Activated CD4-positive, alpha-beta T cell treated with anti-CD3 and anti-CD28 coated beads, Interleukin-2, amount 10 ng/mL, durations not matched to agents 24 days and 14 days (primary cell): ENCODE measurements at regions not wholly inside any gene's neighbourhood (a gene's known extent, or its start where the extent isn't known, plus 50 kb on each side); places are given as distances from the start of the nearest gene placed in this dataset.

Experiments used
- DNase-seq: peaks from one replicate; pipeline ENCODE4 v3.0.0; 2022
- H3K27ac Mint-ChIP-seq: one replicate; pipeline ENCODE4 v1.8.0; 2022; ENCODE audit warnings: mild to moderate bottlenecking, mixed read lengths
- H3K27me3 Mint-ChIP-seq: one replicate; pipeline ENCODE4 v1.8.0; 2022; ENCODE audit warnings: mixed read lengths
- H3K36me3 Mint-ChIP-seq: one replicate; pipeline ENCODE4 v1.8.0; 2022; ENCODE audit warnings: low read depth, mild to moderate bottlenecking, mixed read lengths
- H3K4me1 Mint-ChIP-seq: one replicate; pipeline ENCODE4 v1.8.0; 2021; ENCODE audit warnings: mixed read lengths
- H3K4me3 Mint-ChIP-seq: one replicate; pipeline ENCODE4 v1.8.0; 2022; ENCODE audit warnings: mild to moderate bottlenecking, moderate library complexity, mixed read lengths
- H3K9me3 Mint-ChIP-seq: one replicate; pipeline ENCODE4 v1.8.0; 2021; ENCODE audit warnings: mixed read lengths
- intact Hi-C: fragments of 100-400 bp; cut with micrococcal nuclease; formaldehyde crosslinking; loops from one replicate; pipeline ENCODE4 v1.15.1; 2023

DNA sequence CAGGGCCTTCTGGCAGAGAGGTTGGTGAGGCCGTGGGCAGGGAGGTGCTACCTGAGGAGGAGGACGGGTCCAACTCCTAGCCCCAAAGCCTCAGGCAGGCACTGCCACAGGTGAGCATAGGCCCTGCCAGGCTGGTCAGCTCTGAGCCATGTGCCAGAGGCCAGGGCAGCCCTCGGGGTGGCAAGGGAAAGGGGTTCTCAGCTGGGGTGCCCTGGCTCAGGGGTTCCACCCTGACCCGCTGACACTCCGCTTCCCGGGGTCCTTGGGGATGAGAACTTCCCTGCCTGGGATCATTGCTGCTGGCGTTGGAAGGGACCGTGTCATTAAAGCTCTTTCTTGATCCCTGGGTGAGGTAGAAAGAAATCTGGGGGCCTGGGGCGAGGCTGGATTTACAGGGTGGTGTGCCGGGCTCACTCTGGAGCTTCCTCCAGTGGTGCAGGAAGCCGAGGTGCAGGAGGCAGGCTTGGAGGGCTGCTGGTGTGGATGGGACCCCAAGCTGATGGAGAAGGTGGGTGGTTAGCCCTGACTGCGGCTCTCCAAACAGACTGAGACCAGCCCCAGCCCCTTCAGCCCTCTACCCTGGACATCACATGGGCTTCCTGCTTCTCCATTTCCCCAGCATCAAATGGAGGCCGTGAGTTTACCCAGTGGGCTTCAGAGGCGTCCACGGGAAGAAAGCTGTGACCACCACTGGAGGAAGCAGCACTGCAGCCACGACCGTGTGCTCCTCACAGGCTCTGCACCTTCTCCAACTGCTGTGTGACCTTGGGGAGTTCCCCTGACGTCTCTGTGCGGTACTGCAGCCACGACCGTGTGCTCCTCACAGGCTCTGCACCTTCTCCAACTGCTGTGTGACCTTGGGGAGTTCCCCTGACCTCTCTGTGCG is 295.2 kb downstream of the NDUFA10 start:
- DNase-seq, result no peak
- no peaks in the 10 kb centered on the region for H3K27me3 Mint-ChIP-seq
- intact Hi-C loops, result no loop called here
- H3K36me3 Mint-ChIP-seq, result no peaks in the 10 kb centered on the region
- H3K4me3 Mint-ChIP-seq, result no peak overlapping the region
- no peaks in the 10 kb centered on the region for H3K9me3 Mint-ChIP-seq
- H3K4me1 Mint-ChIP-seq, result peaks cover 4% of the 10 kb centered on the region
- H3K27ac Mint-ChIP-seq, result no peak overlapping the region

DNA sequence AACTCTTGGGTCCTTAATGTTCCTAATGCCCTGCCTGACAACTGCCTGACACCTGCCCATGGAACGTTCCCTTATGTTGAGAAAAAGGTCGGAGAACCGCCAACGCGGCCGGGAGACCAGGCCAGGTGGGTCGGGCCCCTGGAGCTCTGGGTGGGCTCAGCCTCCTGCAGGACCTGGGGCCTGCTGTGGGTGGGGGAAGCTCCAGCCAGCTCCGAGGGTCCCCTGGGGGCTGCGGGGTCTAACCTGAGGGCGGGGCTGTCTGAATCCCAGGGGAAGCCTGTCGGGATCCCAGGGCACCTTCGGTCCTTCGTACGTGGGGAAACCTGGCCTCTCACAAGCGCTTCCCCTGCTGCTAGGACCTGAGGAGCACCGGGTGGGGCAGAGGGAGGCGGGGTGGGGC is 296.0 kb downstream of the NDUFA10 start:
- Mint-ChIP-seq H3K9me3 (no peaks in the 10 kb centered on the region), H3K27ac (no peak overlapping the region), H3K27me3 (no peaks in the 10 kb centered on the region), H3K4me1 (peaks cover 4% of the 10 kb centered on the region), H3K4me3 (no peak overlapping the region), H3K36me3 (no peaks in the 10 kb centered on the region)
- intact Hi-C loops, result no loop called here
- no peak for DNase-seq

DNA sequence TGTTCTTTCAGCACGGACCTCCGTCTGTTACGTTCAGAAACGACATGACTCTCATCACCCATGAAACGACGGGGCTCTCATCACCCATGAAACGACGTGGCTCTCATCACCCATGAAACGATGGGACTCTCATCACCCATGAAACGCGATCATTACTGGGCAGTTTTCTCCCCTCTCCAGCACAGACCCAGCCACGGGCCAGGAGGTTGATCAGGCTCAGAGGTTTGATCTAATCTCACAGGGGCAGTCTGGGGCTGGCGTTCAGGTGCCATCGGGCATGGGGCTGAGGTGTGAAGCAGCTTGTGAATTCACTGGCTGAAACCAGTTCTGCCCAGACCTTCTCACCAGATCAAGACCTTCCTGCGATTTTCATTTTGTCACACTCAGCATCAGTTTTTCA is 296.4 kb downstream of the NDUFA10 start:
- Mint-ChIP-seq H3K27ac (no peak overlapping the region), H3K27me3 (no peaks in the 10 kb centered on the region), H3K4me3 (no peak overlapping the region), H3K4me1 (peaks cover 4% of the 10 kb centered on the region), H3K9me3 (no peaks in the 10 kb centered on the region), H3K36me3 (no peaks in the 10 kb centered on the region)
- DNase-seq, result no peak
- intact Hi-C loops, result no loop called here

DNA sequence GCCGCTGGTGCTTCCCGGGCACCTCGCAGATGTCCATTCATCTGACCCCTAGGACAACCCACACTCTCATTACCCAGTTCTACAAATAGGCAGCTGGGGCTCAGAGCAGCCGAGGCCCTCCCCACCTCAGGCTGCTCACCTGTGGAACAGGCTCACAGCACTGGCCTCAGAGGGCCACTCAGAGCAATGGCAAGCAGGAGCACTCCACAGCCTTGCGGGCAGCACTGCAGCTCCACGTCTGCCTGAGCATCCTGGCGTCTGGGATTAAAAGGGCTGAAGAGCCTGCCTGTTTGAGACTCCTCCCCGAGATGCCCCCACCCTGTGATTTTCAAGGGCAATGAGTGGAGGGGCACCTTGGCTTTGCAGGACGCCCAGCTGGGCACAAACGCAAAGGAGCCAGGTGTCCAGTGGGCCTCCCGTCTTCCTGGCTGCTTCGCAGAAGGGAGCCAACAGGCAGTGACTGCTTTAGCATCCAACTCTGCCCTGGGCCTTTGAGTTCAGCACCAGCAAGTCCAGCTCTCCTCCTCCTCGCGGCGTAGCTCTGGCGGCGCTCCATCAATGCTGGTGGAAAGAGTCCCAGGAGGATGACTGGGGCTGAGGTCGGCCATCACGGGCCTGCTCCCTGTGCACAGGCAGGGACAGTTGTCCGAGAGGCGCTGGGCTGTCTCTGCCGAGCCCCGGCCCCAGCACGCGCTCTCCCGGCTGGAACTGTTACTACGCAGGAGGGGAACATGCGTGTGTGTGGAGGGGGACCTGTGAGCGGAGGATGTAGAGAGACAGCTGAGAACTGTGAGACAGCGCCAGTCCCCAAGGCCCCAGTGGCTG is 297.2 kb downstream of the NDUFA10 start:
- DNase-seq, result no peak
- no peaks in the 10 kb centered on the region for H3K36me3 Mint-ChIP-seq
- H3K4me3 Mint-ChIP-seq, result no peak overlapping the region
- H3K27ac Mint-ChIP-seq, result no peak overlapping the region
- H3K27me3 Mint-ChIP-seq, result no peaks in the 10 kb centered on the region
- H3K9me3 Mint-ChIP-seq, result no peaks in the 10 kb centered on the region
- intact Hi-C loops, result no loop called here
- H3K4me1 Mint-ChIP-seq, result peaks cover 4% of the 10 kb centered on the region

DNA sequence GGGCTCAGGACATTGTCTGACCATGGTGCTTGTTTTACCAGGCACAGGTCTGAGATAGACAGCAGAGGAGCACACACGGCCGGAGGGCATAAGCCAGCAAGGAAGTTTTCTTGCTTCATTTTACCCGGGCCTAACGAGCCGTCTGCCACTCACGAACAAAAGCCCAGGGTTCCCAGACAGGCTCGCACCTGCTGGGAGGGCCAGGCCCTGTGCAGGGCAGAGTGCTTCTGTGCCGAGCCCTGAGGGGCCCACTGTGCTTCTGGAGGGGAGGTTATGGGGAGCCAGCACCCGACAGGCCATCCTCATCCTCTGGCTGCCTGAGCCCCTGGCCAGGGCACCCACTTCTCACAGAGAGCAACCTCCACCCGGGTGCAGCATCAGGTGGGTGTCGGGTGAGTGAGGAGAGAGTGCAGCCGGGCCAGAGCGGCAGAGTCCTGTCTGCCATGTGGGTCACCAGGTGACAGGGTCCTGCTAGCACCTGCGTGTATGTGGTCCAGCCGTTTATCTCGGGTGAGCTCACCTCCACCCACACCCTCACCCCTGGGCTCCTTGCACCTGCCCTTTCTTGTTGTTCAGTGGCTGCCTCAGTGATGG is 297.9 kb downstream of the NDUFA10 start:
- H3K27me3 Mint-ChIP-seq, result no peaks in the 10 kb centered on the region
- no peak for DNase-seq
- intact Hi-C loops, result no loop called here
- H3K36me3 Mint-ChIP-seq, result no peaks in the 10 kb centered on the region
- peaks cover 4% of the 10 kb centered on the region for H3K4me1 Mint-ChIP-seq
- no peak overlapping the region for H3K4me3 Mint-ChIP-seq
- H3K9me3 Mint-ChIP-seq, result no peaks in the 10 kb centered on the region
- H3K27ac Mint-ChIP-seq, result no peak overlapping the region

DNA sequence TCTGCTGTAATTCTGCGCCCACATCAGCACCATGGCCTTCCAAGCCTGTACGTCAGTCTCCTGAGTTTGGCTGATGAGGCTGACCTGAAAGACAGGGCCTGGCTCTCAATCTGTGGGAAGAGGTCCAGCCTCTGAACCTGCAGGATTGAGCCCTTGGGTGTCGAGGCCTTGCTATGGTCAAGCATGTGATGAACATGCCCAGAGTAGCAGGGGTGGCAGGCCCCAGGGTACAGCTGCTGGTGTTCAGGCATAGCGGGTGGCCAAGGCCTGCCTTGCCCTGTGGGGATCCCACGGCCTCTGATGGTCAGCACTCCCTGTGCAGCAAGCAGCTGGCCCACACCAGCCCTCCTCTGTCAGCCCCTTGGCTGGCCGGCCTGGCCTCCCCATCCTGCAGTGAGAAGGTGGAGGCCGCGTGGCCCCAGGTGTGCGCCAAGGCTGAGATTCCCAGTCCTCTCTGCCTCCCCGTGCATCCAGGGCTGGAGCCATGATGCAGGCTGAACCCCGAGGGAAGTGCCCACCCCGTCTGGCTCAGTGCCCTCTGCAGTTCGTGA is 298.4 kb downstream of the NDUFA10 start:
- no peak overlapping the region for H3K4me3 Mint-ChIP-seq

DNA sequence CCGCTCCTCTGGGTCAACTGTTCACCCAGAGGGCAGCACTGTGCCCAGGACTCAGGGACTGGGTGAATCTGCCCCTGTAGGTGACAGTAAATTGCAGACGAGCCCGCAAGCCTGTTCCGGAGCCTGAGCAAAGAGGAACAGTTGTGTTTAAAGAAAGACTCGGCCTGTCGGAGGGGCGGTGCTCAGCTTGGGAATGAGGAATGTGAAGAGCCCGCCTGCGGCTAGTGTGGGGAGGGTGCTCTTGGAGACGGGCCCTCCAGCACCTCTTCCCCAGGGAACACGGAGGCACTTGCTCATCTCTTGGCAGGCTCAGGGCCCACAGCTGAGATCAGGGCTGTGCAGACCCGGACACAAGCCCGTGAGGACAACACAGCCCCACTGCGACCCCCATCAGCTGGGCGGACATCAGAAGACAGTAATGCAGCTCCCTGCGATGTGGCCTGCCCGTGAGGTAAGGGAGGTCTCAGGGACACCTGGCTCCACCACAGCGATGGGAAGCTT is 299.0 kb downstream of the NDUFA10 start:
- Mint-ChIP-seq H3K4me1 (peaks cover 4% of the 10 kb centered on the region), H3K27ac (no peak overlapping the region), H3K27me3 (no peaks in the 10 kb centered on the region), H3K9me3 (no peaks in the 10 kb centered on the region), H3K36me3 (no peaks in the 10 kb centered on the region), H3K4me3 (no peak overlapping the region)
- intact Hi-C loops, result no loop called here
- DNase-seq, result no peak

More for the DNA sequence above, 298.4 kb downstream of the NDUFA10 start:
- H3K27ac Mint-ChIP-seq, result no peak overlapping the region
- H3K36me3 Mint-ChIP-seq, result no peaks in the 10 kb centered on the region
- no peaks in the 10 kb centered on the region for H3K9me3 Mint-ChIP-seq
- peaks cover 4% of the 10 kb centered on the region for H3K4me1 Mint-ChIP-seq
- intact Hi-C loops, result no loop called here
- DNase-seq, result no peak
- no peaks in the 10 kb centered on the region for H3K27me3 Mint-ChIP-seq

DNA sequence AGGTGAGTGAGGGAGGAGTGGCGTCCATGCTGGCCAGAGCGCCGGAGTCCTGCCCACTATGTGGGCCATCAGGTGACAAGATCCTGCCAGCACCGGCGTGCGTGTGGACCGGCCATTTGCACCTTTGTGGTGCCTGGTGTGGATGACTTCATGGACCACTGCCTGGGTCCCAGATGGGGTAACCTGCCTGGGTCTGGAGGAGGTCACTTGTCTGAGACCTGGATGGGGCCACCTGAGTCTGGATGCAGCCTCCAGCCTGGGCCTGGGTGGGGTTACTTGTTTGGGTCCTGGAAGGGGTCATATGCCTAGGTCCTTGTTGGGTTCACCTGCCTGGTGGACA is 299.6 kb downstream of the NDUFA10 start:
- Mint-ChIP-seq H3K36me3 (no peaks in the 10 kb centered on the region), H3K27ac (no peak overlapping the region), H3K27me3 (no peaks in the 10 kb centered on the region), H3K4me3 (no peak overlapping the region), H3K9me3 (no peaks in the 10 kb centered on the region), H3K4me1 (peaks cover 2% of the 10 kb centered on the region)
- no peak for DNase-seq
- intact Hi-C loops, result no loop called here

DNA sequence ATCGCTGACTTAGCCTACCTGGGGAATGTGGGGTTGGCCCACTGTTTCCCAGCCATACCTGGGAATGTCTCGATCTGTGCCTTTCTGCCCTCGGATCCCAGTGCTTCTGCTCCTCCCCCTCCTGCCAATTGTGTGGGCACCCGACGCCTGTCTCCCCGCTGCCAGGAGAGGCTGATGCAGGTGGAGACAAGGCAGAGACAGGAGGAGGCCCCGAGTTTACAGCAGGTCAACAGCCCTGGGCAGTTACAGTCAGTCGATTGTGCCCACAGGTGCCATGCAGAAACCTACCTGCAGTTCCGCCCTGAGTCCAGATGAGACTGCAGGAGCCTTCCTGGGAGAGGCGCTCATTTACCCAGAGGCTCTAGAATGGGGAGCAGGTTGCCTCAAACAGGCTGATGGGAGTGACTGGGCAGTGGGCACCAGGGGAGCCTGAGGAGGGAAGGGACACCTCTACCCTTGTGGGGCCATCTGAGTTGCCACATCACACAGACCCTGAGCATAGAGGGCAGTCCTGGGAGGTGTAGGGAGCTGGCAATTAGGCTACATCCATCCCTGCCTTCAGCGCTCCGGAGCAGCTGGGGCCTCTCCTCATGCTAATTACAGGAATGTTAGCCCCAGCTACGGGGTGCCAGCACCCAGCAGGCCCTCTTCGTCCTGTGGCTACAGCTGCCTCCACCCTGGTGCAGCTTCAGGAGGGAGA is 300.1 kb downstream of the NDUFA10 start:
- Mint-ChIP-seq H3K27me3 (no peaks in the 10 kb centered on the region), H3K36me3 (no peaks in the 10 kb centered on the region), H3K9me3 (no peaks in the 10 kb centered on the region), H3K4me1 (no peaks in the 10 kb centered on the region), H3K4me3 (no peak overlapping the region), H3K27ac (no peak overlapping the region)
- intact Hi-C loops, result no loop called here
- no peak for DNase-seq

DNA sequence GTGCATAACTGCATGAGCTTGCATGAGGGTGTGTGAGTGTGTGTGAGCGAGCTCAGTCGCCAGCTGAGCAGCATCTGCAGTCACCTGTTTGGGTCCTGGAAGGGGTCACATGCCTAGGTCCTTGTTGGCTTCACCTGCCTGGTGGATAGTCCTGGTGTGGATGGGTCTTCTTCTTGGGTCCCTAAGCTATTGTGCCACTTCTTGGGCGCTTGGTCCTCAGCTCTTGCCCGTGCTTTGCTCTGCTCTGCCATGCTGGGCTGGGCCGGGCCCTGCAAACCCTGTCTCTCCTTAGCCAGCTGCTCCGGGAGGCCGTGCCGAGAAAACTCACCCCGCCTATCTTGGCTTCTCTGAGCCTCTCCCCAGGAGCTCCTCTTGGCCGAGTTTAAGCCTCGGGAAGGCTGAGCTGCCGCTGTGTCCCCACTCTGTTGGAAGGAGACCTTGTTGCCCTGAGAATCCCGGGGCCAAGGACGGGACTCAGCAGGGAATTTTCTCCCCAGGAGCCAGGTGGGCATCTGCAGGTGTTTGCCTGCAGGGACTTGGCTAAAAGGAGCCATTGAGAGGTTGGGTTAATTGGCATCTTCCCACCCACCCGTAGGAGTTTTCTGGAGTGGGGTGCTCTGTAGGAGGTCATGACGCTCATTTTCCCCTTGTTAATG is 300.8 kb downstream of the NDUFA10 start:
- H3K9me3 Mint-ChIP-seq, result no peaks in the 10 kb centered on the region
- intact Hi-C loops, result no loop called here
- no peaks in the 10 kb centered on the region for H3K27me3 Mint-ChIP-seq
- no peaks in the 10 kb centered on the region for H3K36me3 Mint-ChIP-seq
- H3K4me1 Mint-ChIP-seq, result no peaks in the 10 kb centered on the region
- H3K27ac Mint-ChIP-seq, result no peak overlapping the region
- H3K4me3 Mint-ChIP-seq, result no peak overlapping the region
- DNase-seq, result no peak

DNA sequence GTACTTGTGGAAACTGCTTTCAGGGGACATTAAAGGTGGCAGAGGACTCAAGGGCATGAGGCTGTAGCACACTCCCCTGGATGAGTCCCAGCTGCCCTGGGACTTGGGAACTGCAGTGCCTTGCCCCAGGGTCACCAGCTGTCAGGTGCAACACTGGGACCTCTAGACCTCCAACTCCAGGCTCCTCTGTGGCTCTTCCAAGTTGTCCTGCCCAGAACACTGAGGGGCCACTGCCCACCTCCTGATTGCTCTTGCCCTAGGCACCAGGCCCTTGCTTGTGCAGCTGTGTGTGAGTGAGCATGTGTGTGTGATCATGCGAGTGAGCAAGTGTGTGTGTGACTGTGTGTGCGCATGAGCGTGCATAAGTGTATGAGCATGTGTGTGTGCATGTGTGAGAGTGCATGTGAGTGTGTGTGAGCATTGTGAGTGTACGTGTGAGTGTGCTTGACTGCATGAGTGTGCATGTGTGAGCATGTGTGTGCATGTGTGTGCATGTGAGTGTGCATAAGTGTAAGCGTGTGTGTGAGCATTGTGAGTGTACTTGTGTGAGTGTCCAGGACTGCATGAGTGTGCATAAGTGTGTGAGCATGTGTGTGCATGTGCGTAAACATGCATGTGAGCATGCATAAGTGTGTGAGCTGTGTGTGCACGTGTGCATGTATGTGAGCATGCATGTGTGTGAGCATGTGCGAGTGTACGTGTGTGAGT is 301.5 kb downstream of the NDUFA10 start:
- H3K4me3 Mint-ChIP-seq, result no peak overlapping the region
- H3K27ac Mint-ChIP-seq, result no peak overlapping the region

DNA sequence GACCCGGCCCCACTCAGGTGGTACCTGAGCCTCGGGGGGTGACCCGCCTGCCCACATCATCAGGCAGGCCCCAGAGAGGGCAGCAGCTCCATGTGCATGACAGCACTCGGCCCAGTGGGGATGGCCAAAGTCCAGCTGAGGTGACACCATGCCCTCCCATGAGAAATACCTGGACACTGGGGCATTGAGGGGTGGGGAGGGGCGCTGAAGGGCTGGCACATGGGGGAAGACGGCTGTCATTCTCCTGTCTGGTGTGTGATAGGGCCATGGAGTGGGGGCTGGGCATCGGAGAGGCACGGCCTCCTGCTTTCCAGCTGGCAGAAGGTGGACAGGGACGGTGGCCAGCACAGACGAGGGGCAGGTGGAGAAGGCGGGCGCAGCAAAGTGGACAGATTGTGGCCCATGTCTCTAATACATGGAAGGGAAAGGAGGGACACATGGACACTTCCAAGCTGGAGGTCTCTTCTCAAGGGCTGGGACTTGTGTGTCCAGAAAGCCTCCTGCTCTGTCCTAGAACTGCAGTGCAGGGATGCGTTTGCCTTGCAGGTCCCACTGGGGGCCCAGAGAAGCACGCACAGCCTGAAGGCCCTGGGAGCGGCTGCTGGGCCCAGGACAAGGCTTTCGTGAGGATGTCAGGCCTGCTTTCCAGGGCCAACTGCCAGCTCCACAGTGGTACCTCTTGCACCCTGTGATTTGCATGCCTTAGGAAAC is 302.2 kb downstream of the NDUFA10 start:
- no peak overlapping the region for H3K4me3 Mint-ChIP-seq
- DNase-seq, result no peak
- no peaks in the 10 kb centered on the region for H3K27me3 Mint-ChIP-seq
- no peak overlapping the region for H3K27ac Mint-ChIP-seq
- peaks cover 2% of the 10 kb centered on the region for H3K9me3 Mint-ChIP-seq
- intact Hi-C loops, result no loop called here
- H3K4me1 Mint-ChIP-seq, result no peaks in the 10 kb centered on the region
- H3K36me3 Mint-ChIP-seq, result no peaks in the 10 kb centered on the region

More for the DNA sequence above, 301.5 kb downstream of the NDUFA10 start:
- Mint-ChIP-seq H3K27me3 (no peaks in the 10 kb centered on the region), H3K9me3 (no peaks in the 10 kb centered on the region), H3K36me3 (no peaks in the 10 kb centered on the region), H3K4me1 (no peaks in the 10 kb centered on the region)
- no peak for DNase-seq
- intact Hi-C loops, result no loop called here
